Effector memory CD8-positive, alpha-beta T cell (primary cell): ENCODE measurements at regions not wholly inside any gene's neighbourhood (a gene's known extent, or its start where the extent isn't known, plus 50 kb on each side); places are given as distances from the start of the nearest gene placed in this dataset.

Experiments used
- ATAC-seq: fragments of 150-1000 bp; cut with Tn5 transposase; replicated peaks from 2 replicates; pipeline ENCODE4 v1.10.0; 2021; ENCODE audit warnings: mild to moderate bottlenecking, moderate library complexity
- DNase-seq, 3 experiments: peaks; one replicate each; pipeline ENCODE4 v3.0.0; 2021
- H3K27ac Mint-ChIP-seq, 2 donors: one replicate each; pipeline ENCODE4 v1.8.0; 2022; ENCODE audit warnings: mild to moderate bottlenecking in 2 of 2, mixed read lengths in 2 of 2, moderate library complexity in 2 of 2
- H3K27me3 Mint-ChIP-seq, 2 donors: one replicate each; pipeline ENCODE4 v1.8.0; 2022; ENCODE audit warnings: mixed read lengths in 2 of 2
- H3K36me3 Mint-ChIP-seq: one replicate; pipeline ENCODE4 v1.8.0; 2022; ENCODE audit warnings: mild to moderate bottlenecking, moderate library complexity, mixed read lengths; ENCODE audit not compliant: insufficient read depth
- H3K4me1 Mint-ChIP-seq, 2 donors: one replicate each; pipeline ENCODE4 v1.8.0; 2022; ENCODE audit warnings: low read depth in 2 of 2, mixed read lengths in 2 of 2
- H3K4me3 Mint-ChIP-seq, 2 donors: one replicate each; pipeline ENCODE4 v1.8.0; 2022; ENCODE audit warnings: mild to moderate bottlenecking in 2 of 2, mixed read lengths in 2 of 2, moderate library complexity in 2 of 2
- H3K9me3 Mint-ChIP-seq, 2 donors: one replicate each; pipeline ENCODE4 v1.8.0; 2022; ENCODE audit warnings: mixed read lengths in 2 of 2

DNA sequence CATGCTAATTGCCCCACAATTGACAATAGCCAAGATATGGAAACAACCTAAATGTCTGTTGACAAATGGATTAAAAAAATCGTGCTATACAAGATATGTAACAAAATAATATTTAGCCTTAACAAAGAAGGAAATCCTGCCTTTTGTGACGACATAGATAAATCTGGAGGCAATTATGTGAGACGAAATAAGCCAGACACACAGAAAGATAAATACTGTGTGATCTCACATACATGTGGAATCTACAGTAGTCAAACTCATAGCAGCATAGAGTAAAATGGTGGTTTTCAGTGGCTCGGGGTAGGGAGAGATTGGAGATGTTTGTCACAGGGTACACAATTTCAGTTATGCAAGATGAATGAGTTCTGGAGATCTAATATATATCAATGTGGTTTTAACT lies 895.8 kb downstream of the SLITRK6 start:
- DNase-seq = no peak
- Mint-ChIP-seq H3K4me1 (no peaks in the 10 kb centered on the region), H3K27ac (no peak overlapping the region), H3K36me3 (no peaks in the 10 kb centered on the region), H3K27me3 (no peaks in the 10 kb centered on the region), H3K4me3 (no peak overlapping the region), H3K9me3 (no peaks in the 10 kb centered on the region)
- ATAC-seq = no peak

DNA sequence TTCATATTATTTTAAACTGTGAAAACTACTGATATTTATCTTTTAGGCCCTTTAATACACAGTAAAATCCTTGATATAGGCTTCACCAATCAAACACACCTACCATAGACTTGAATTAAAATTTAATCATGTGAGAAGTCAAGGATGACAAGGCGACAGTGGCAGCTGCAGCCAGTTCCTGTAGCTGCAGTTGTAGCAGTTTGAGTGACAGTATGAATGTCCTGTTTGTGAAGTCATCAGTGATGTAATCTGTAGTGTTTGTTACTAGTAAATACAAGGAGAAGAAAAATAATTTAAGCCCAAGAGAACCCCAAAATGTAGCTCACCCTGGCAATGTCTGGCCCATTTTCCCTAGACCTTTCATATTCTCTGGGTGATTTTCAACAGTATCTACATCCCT lies 897.0 kb downstream of the SLITRK6 start:
- ATAC-seq = no peak
- DNase-seq = no peak
- Mint-ChIP-seq H3K36me3 (no peaks in the 10 kb centered on the region), H3K27me3 (no peaks in the 10 kb centered on the region), H3K4me1 (no peaks in the 10 kb centered on the region), H3K27ac (no peak overlapping the region), H3K9me3 (no peaks in the 10 kb centered on the region), H3K4me3 (no peak overlapping the region)

DNA sequence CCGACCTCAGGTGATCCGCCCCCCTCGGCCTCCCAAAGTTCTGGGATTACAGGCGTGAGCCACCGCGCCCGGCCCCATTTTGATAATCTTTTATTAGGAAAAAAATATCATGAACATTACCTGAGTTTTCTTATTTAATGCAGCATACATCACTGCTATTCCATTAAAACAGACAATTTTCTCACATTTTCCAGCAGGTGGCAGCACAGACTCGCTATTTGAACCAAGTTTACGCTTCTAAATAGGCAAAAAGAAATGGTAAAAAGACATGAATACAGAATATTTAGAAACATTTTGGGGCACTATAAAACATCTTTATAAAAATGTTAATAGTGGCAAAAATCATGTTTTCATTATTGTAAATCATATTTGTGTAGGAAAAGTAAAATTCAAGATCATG lies 903.1 kb downstream of the SLITRK6 start:
- Mint-ChIP-seq H3K27me3 (no peaks in the 10 kb centered on the region), H3K9me3 (peaks cover 0 to 3% of the 10 kb centered on the region in 2 donors), H3K4me1 (no peaks in the 10 kb centered on the region), H3K4me3 (no peak overlapping the region), H3K27ac (no peak overlapping the region), H3K36me3 (peaks cover 3% of the 10 kb centered on the region)
- ATAC-seq (no peak), DNase-seq (peak in 1 of 3 experiments; percentile 6)

DNA sequence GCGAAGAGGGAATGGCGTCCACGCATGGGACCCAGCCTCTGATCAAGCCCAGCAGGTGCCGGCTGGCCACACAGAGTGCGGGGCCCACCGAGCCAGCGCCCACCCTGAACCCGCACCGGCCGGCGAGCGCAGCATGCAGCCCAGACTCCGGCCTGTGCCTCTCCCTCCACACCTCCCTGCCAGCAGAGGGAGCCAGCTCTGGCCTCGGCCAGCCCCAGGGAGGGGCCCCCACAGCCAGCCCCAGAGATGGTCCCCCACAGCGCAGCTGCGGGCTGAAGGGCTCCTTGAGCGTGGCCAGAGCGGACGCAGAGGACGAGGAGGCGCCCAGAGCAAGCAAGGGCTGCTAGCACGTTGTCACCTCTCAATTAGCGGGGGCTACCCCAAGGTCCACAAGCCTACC lies 904.5 kb downstream of the SLITRK6 start:
- Mint-ChIP-seq H3K27ac (no peak overlapping the region), H3K27me3 (no peaks in the 10 kb centered on the region), H3K36me3 (peaks cover 3% of the 10 kb centered on the region), H3K4me1 (no peaks in the 10 kb centered on the region), H3K9me3 (peaks cover 0 to 3% of the 10 kb centered on the region in 2 donors), H3K4me3 (no peak overlapping the region)
- no peak for DNase-seq
- ATAC-seq = no peak

DNA sequence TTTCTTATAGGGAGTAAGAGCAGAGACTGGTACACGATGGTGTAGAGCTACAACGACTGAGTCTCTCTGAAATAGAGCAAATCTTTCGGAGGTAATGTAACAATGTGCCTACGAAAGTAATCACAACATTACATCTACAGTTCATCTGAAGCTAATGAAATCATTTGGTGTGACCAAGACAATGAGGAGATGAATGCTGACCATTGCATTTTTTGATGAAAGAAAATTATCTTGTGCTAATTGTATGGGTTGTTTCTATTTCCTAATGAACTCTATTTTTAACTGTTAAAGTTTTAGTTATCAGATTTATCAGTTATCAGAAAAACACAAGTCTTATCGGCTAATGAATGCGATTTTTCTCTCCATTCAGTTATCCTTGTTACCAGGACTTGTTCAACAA lies 913.4 kb downstream of the SLITRK6 start:
- Mint-ChIP-seq H3K36me3 (no peaks in the 10 kb centered on the region), H3K27ac (no peak overlapping the region), H3K9me3 (peaks cover 0 to 2% of the 10 kb centered on the region in 2 donors), H3K4me3 (no peak overlapping the region), H3K27me3 (no peaks in the 10 kb centered on the region), H3K4me1 (no peaks in the 10 kb centered on the region)
- no peak for DNase-seq
- ATAC-seq = no peak

DNA sequence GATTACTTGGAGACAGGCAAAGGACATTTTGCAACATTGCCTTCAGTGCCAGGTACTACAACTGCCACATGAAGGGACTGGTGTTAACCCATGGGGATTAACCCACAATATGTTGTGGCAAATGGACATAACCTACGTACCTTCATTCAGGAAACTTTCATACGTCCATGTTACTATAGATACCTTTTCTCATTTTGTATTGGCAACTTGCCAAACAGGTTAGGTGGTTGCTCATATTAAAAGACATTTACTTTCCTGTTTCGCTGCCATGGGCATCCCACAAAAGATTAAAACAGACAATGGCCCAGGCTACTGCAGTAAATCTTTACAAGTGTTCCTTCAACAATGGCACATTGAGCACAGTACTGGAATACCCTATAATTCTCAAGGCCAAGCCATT lies 925.3 kb downstream of the SLITRK6 start:
- no peak overlapping the region for H3K4me3 Mint-ChIP-seq
- peaks cover 10 to 16% of the 10 kb centered on the region in 2 donors for H3K9me3 Mint-ChIP-seq
- H3K36me3 Mint-ChIP-seq = no peaks in the 10 kb centered on the region
- no peak overlapping the region for H3K27ac Mint-ChIP-seq
- H3K4me1 Mint-ChIP-seq = no peaks in the 10 kb centered on the region
- DNase-seq = no peak
- no peak for ATAC-seq
- H3K27me3 Mint-ChIP-seq = no peaks in the 10 kb centered on the region

DNA sequence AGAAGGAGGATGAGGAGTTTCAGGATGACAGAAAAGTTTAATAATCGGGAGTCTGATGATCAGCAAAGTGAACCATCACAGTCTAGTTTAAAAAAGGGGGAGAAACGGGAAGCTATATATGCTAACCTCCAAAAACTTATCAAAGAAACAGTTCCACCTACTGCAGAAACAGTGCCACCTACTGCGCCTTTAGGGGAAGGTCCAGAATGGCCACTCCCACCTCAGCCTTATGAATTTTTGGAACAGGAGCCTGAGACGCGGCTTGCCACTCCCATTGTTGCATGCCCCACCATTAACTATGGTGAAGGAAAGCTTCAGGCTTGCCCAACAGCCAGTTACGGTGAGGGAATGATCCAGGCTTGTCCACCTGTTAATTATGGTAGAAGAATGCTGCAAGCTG lies 929.0 kb downstream of the SLITRK6 start:
- Mint-ChIP-seq H3K36me3 (no peaks in the 10 kb centered on the region), H3K4me3 (no peak overlapping the region), H3K4me1 (no peaks in the 10 kb centered on the region), H3K27ac (no peak overlapping the region), H3K9me3 (peaks cover 4 to 6% of the 10 kb centered on the region in 2 donors), H3K27me3 (no peaks in the 10 kb centered on the region)
- ATAC-seq (no peak), DNase-seq (no peak)

DNA sequence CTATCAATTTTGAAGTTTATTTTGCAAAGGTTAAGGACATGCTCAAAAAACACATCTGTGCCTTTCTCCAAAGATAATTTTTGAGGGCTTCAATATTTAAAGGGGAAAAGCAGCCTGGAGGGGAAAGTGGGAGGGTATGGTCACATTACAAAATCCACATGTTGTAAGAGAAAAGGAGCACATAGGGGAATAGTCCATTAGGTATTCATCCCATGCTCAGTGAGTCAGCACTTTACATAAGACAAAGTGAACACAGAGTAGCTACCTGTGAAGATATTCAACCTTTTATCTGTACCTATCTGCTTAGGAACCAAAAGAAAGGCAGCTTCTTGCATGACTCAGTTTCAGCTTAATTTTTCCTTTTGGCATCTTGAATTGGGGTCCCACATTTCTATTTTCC lies 932.0 kb downstream of the SLITRK6 start:
- Mint-ChIP-seq H3K27me3 (no peaks in the 10 kb centered on the region), H3K4me3 (no peak overlapping the region), H3K36me3 (no peaks in the 10 kb centered on the region), H3K27ac (no peak overlapping the region), H3K9me3 (peaks cover 4 to 13% of the 10 kb centered on the region in 2 donors), H3K4me1 (no peaks in the 10 kb centered on the region)
- DNase-seq (no peak), ATAC-seq (no peak)

DNA sequence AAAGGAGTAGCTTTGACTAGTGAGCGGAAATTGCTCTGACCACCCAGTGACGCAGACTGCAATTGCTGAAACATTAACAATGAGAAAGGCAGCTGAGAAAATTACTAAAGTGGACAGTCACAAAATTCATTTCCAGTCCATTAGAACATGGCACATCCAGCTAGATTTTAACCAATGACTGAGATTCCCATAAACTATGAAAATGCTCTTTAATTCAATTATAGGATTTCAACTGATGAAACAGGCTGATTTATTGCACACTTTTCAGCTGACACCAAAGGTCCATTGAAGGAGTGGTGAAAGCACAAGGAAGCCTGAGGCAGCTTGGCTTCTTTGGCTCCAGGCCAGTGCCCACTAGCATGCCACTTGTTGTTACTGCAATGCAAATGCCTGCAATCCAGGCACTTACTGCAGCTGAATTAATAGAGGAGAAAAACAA lies 933.4 kb downstream of the SLITRK6 start:
- H3K27me3 Mint-ChIP-seq = no peaks in the 10 kb centered on the region
- no peak overlapping the region for H3K27ac Mint-ChIP-seq
- no peaks in the 10 kb centered on the region for H3K36me3 Mint-ChIP-seq
- DNase-seq = no peak
- H3K9me3 Mint-ChIP-seq = peaks cover 4 to 14% of the 10 kb centered on the region in 2 donors
- H3K4me1 Mint-ChIP-seq = no peaks in the 10 kb centered on the region
- H3K4me3 Mint-ChIP-seq = no peak overlapping the region
- ATAC-seq = no peak

DNA sequence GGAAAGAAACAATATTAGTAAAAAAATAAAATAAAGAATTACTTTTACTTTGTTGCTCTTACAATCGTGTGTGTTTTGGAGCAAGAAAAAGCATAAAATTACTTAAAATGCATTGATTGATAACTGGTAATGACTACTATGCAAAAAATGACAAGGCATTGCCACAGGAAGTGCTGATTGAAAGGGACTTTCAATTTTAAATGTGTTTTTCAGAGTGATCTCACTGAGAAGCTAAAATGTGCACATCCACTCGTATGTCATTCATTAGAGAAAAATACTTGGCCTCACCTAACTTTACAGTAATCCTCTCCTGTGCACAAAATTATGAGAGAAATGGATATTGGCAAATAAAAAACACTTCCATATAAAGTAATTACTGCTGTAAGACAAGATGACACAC lies 934.9 kb downstream of the SLITRK6 start:
- DNase-seq = no peak
- no peaks in the 10 kb centered on the region for H3K27me3 Mint-ChIP-seq
- H3K4me1 Mint-ChIP-seq = no peaks in the 10 kb centered on the region
- H3K36me3 Mint-ChIP-seq = no peaks in the 10 kb centered on the region
- no peak overlapping the region for H3K27ac Mint-ChIP-seq
- no peak overlapping the region for H3K4me3 Mint-ChIP-seq
- H3K9me3 Mint-ChIP-seq = peaks cover 4 to 7% of the 10 kb centered on the region in 2 donors
- ATAC-seq = no peak

DNA sequence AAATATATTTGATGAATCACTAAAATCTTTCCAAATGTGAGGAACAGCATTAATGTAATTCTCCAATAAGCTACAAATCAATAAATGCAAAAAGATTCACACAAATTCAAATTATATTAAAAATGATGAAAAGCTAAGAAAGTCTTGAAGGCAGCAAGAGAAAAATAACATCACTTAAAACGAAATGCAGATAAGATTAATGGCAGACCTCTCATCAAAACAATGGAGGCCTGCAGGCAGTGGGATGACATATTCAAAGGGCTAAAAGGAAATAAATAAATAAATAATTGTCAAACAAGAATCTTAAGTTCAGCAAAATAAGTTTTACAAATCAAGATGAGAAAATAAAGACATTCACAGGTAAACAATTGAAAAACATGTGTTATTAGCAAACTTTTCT lies 952.1 kb downstream of the SLITRK6 start:
- no peak overlapping the region for H3K27ac Mint-ChIP-seq
- H3K36me3 Mint-ChIP-seq = no peaks in the 10 kb centered on the region
- no peak overlapping the region for H3K4me3 Mint-ChIP-seq
- peaks cover 0 to 10% of the 10 kb centered on the region in 2 donors for H3K9me3 Mint-ChIP-seq
- H3K27me3 Mint-ChIP-seq = no peaks in the 10 kb centered on the region
- DNase-seq = no peak
- no peak for ATAC-seq
- H3K4me1 Mint-ChIP-seq = no peaks in the 10 kb centered on the region

DNA sequence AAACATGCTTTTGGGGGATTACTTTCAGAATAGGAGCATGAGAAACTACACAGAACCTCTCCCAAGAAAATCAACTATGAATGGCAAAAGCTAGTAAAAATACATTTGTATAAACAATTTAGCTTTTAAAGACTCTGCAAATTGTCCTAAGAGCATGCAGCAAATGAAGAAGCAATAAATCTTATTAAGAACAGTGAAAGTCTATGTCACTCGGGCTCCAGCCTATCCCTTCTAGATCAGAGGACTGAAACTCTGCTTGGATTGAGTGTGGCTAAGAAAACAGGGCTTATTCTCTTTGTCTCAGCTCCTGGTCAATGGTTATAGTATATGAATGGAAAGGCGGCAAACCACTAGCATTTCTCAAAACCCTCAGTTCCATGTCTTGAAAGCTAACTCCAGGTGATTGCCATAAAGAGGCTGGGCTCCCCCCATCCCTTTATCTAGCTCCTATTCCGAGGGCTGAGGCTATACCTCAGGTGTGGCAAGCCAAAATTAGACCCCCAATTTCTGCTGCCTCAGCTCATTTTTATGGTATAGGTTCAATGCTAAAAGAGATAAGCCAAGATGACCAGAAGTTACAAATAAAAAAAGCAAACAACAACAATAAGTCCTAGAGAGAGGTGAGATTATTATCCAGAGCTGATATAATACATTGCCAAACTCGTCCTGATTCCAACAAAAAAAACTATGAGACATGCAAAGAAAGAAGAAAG lies 953.2 kb downstream of the SLITRK6 start:
- DNase-seq (no peak), ATAC-seq (no peak)
- Mint-ChIP-seq H3K4me1 (no peaks in the 10 kb centered on the region), H3K27ac (no peak overlapping the region), H3K36me3 (no peaks in the 10 kb centered on the region), H3K9me3 (peaks cover 0 to 10% of the 10 kb centered on the region in 2 donors), H3K27me3 (no peaks in the 10 kb centered on the region), H3K4me3 (no peak overlapping the region)

DNA sequence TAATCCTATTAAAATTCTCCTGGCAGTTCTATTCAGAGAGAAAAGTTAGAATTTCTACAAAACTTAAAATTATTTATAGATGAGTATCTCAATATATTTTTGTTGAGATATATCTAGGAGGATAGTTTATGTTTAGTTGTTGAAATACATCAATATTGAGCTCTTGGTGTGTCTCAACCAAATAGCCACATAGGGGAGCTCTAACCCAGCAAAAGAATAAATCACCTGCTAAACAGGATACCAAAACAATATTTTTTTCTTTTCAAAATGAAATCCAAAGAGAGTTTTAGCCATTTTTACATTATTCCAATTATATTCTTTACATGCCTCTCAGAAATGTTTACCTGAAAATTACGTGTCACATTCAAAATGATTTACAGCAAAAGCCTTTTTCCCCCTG lies 954.7 kb downstream of the SLITRK6 start:
- H3K9me3 Mint-ChIP-seq = peaks cover 0 to 10% of the 10 kb centered on the region in 2 donors
- ATAC-seq = no peak
- H3K4me3 Mint-ChIP-seq = no peak overlapping the region
- no peaks in the 10 kb centered on the region for H3K4me1 Mint-ChIP-seq
- DNase-seq = no peak
- H3K27me3 Mint-ChIP-seq = no peaks in the 10 kb centered on the region
- H3K27ac Mint-ChIP-seq = no peak overlapping the region
- no peaks in the 10 kb centered on the region for H3K36me3 Mint-ChIP-seq

DNA sequence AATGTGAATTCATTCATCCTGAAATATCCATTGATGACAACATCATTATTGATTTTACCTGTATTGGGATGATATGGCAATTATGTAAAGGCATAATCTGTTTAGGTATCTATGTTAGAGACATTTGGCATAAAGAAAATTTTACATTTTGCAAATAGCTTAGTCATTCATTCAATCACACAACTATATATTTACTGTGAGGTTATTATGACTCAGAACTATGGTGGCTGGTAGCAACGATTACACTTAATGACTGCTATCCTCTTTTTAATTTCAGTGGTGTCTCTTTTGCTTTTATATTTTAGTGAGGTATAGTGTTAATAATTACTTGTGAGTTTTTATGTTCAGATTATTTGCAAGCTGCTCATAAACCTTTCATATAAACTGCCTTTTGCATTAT lies 955.9 kb downstream of the SLITRK6 start:
- H3K9me3 Mint-ChIP-seq = peaks cover 0 to 10% of the 10 kb centered on the region in 2 donors
- no peaks in the 10 kb centered on the region for H3K36me3 Mint-ChIP-seq
- no peak overlapping the region for H3K4me3 Mint-ChIP-seq
- H3K27ac Mint-ChIP-seq = no peak overlapping the region
- no peaks in the 10 kb centered on the region for H3K27me3 Mint-ChIP-seq
- H3K4me1 Mint-ChIP-seq = no peaks in the 10 kb centered on the region
- DNase-seq (no peak), ATAC-seq (no peak)
